Right ventricle myocardium inferior (tissue), 1 donor: ENCODE measurements at regions not wholly inside any gene's neighbourhood (a gene's known extent, or its start where the extent isn't known, plus 50 kb on each side); places are given as distances from the start of the nearest gene placed in this dataset.

Source experiments
- ATAC-seq: fragments of 200-7000 bp; cut with Tn5 transposase; one replicate; pipeline ENCODE4 v1.9.1; 2020; ENCODE audit warnings: mild to moderate bottlenecking, moderate library complexity
- DNase-seq: peaks from one replicate; pipeline ENCODE4 v3.0.0; 2021; ENCODE audit errors: missing footprints
- intact Hi-C: fragments of 100-400 bp; cut with DNase I; formaldehyde crosslinking; loops from one replicate; pipeline ENCODE4 v1.11.0; 2022
- donor health status: DM: no; HTN: yes; CAD: no; lungs with severe emphysema.

DNA sequence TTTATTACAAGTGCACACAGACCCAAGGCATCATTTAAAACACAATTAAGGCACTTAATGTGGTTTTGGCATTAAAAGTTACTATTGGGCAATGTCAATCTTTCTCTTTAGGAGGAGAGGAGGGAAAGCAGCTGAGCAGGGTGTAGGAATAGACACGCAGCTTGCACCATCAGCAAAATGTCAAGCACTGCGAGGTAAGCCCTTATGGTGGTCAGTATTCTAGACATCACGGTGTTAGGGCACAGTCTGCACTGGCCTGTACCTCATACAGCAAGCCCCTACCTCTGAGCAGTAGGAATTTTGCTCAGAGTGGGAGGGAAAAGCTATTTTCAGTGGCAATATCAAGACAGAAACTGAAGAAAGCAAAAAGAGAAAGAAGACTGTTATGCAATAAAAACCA is 62.0 kb upstream of the ESRRG start:
- DNase-seq (no peak), ATAC-seq (peak; percentile 66)
- intact Hi-C loops, result no loop called here

DNA sequence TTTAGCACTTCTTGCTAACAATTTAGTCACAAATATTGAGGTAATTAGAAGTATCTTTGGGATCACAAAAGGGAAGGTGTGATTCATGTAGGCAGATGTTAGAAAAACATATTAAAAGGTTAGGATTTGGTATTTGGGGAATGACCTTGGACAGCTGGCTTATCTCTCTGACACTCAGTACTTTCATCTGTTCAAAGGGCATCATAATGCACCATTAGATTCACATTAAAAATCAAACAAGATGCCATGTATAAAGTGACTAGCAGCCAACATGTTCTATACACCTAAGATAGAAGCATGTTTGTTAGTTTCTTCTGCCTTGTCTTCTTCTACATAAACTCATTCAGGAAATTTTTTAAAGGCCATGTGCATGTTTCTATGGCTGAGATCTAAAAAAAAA is 56.5 kb upstream of the ESRRG start:
- no peak for DNase-seq
- intact Hi-C loops, result no loop called here
- ATAC-seq, result no peak

DNA sequence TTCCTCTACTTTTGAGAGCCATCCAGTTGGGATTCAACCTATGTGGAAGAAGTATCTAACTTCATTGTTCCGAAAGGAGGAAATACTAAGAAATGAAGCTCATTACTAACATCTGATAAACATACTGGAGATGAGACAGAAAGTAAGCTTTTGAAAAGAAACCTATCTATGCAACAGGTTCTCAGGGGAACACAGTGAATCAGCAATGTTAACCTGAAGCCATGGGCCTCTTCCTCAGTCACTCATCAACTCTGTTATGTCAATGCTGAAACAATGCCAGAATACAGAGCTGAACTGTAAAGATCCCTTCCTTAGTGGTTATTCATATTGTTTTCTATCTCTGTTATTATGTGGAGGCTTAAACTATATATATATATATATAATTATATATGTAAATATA is 55.5 kb upstream of the ESRRG start:
- DNase-seq (no peak), ATAC-seq (no peak)
- intact Hi-C loops, result no loop called here

DNA sequence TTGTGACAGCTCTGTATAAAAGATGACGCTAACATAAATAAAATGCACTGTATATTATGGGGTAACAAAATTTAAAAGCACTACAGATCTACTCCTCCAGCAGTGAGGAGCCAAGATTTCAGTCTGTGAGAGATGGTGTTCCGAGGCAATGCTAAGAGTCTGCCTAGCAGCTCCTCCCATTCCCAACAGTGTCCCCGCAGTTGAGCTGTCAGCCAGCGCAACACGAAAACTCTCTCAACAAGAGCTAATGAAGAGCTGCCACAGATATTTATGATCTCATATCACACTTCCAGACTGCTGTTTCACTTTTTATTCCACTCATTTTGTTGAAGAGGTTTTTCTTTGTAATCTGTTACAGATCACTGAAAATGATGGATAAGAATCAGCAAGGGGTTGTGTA is 53.9 kb upstream of the ESRRG start:
- DNase-seq (no peak), ATAC-seq (no peak)
- intact Hi-C loops, result no loop called here
